K562 (cell line): ENCODE measurements at regions not wholly inside any gene's neighbourhood (a gene's known extent, or its start where the extent isn't known, plus 50 kb on each side); places are given as distances from the start of the nearest gene placed in this dataset.

Experiments
- CUX1 ChIP-seq: fragments of 200-800 bp; sonication (Bioruptor generic); IDR thresholded peaks from 2 replicates; pipeline ENCODE4 v1.6.1; 2016; ENCODE audit warnings: missing genetic modification characterization, missing compliant biosample characterization
- E2F3 ChIP-seq: fragments of 250-450 bp; sonication (Bioruptor Pico); IDR thresholded peaks from 2 replicates; pipeline ENCODE4 v1.4.0; 2020; ENCODE audit warnings: mild to moderate bottlenecking
- GABPB1 ChIP-seq: sonication (generic); formaldehyde crosslinking; IDR thresholded peaks from 2 replicates; pipeline ENCODE4 v1.8.0; 2022; ENCODE audit warnings: mild to moderate bottlenecking, missing genetic modification reagents
- JUN ChIP-seq, 2 experiments: sonication (generic) in 1 of 2; formaldehyde crosslinking in 1 of 2; IDR thresholded peaks; 2 replicates each; pipeline versions ENCODE4 v1.6.1 to v1.8.0; 2012 to 2022; ENCODE audit warnings: borderline replicate concordance in 2 of 2, mild to moderate bottlenecking in 2 of 2, improper control_type of control experiment in 1 of 2, low read depth in 1 of 2, low read length in 1 of 2, missing genetic modification reagents in 1 of 2
- SMAD1 ChIP-seq: fragments of 150-350 bp; IDR thresholded peaks from 2 replicates; pipeline ENCODE4 v1.6.1; 2014; ENCODE audit warnings: low read length, low read depth; ENCODE audit not compliant: partially characterized antibody
- ZNF592 ChIP-seq: fragments of 450-650 bp; IDR thresholded peaks from 2 replicates; pipeline ENCODE4 v1.6.1; 2017; ENCODE audit warnings: antibody characterized with exemption, mild to moderate bottlenecking
- ZNF76 ChIP-seq: fragments of 250-450 bp; sonication (Bioruptor Pico); IDR thresholded peaks from 2 replicates; pipeline ENCODE4 v1.4.0; 2020; ENCODE audit warnings: mild to moderate bottlenecking, moderate library complexity, borderline replicate concordance
- TF ChIP-seq, protein P1 (sequence below): fragments of 250-450 bp; sonication (Bioruptor Pico); IDR thresholded peaks from 2 replicates; pipeline ENCODE4 v1.4.0; 2020; ENCODE audit warnings: mild to moderate bottlenecking, moderate library complexity
- TF ChIP-seq, protein P2 (sequence below): sonication (generic); formaldehyde crosslinking; IDR thresholded peaks from 2 replicates; pipeline ENCODE4 v1.4.0; 2020; ENCODE audit warnings: mild to moderate bottlenecking, missing genetic modification reagents

DNA sequence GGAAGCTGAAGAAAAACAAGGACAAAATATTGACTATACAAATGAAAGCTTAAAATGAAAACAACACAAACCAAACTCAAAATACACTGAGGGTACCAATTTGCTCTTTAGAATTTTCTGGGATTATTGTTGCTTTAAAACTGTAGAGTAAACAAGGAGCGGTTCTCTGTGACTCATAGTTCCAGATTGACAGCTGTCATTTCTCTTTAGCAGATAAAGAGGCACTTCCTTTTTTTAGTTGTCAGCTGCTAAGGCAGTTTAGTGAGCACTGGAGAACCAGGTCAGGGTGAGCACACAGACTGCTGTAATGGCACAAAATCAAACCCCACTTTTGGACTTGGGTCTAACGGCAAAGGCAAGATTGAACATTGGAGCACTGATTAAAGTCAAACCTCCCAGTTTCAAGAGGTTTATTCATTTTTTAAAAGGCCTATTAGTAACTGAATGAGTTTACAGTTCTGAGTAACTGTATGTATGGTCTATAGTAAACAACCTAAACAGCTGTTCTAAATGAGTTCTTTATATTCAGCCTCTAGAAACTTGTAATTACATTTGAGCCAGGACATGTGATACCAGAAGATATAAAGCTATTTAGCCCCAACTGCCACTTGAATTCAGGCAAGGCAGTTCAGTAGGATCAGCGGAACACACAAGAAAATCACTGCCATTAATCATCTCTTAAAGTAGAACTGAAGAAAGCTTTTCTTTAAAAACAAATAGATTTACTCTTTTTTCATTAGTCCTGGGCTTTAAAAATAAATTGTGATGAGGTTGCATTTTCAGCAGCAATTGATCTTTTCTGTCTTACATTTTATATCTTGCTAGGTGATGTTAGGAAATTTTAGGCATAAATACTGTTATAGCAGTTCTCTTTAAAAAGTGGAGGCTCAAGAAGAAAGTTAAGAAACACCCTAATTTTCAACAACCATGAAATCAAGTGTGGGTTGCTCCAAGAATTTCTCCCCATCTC lies 71.7 kb upstream of the PRICKLE1 start (continued):
- no peak for TF ChIP-seq ZNF76 (CRISPR knock-in tag)
- TF ChIP-seq ZNF592: no peak
- TF ChIP-seq, protein P1, sequence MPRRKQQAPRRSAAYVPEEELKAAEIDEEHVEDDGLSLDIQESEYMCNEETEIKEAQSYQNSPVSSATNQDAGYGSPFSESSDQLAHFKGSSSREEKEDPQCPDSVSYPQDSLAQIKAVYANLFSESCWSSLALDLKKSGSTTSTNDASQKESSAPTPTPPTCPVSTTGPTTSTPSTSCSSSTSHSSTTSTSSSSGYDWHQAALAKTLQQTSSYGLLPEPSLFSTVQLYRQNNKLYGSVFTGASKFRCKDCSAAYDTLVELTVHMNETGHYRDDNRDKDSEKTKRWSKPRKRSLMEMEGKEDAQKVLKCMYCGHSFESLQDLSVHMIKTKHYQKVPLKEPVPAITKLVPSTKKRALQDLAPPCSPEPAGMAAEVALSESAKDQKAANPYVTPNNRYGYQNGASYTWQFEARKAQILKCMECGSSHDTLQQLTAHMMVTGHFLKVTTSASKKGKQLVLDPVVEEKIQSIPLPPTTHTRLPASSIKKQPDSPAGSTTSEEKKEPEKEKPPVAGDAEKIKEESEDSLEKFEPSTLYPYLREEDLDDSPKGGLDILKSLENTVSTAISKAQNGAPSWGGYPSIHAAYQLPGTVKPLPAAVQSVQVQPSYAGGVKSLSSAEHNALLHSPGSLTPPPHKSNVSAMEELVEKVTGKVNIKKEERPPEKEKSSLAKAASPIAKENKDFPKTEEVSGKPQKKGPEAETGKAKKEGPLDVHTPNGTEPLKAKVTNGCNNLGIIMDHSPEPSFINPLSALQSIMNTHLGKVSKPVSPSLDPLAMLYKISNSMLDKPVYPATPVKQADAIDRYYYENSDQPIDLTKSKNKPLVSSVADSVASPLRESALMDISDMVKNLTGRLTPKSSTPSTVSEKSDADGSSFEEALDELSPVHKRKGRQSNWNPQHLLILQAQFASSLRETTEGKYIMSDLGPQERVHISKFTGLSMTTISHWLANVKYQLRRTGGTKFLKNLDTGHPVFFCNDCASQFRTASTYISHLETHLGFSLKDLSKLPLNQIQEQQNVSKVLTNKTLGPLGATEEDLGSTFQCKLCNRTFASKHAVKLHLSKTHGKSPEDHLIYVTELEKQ (CRISPR knock-in tag): peak; percentile 82
- TF ChIP-seq, protein P2, sequence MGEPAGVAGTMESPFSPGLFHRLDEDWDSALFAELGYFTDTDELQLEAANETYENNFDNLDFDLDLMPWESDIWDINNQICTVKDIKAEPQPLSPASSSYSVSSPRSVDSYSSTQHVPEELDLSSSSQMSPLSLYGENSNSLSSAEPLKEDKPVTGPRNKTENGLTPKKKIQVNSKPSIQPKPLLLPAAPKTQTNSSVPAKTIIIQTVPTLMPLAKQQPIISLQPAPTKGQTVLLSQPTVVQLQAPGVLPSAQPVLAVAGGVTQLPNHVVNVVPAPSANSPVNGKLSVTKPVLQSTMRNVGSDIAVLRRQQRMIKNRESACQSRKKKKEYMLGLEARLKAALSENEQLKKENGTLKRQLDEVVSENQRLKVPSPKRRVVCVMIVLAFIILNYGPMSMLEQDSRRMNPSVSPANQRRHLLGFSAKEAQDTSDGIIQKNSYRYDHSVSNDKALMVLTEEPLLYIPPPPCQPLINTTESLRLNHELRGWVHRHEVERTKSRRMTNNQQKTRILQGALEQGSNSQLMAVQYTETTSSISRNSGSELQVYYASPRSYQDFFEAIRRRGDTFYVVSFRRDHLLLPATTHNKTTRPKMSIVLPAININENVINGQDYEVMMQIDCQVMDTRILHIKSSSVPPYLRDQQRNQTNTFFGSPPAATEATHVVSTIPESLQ: no peak
- TF ChIP-seq E2F3 (CRISPR knock-in tag): no peak
- no peak for TF ChIP-seq JUN (IDR thresholded peaks at IDR 0.05; ENCODE audit: borderline replicate concordance, low read depth, low read length)
- no peak for TF ChIP-seq JUN (CRISPR knock-in tag; IDR thresholded peaks at IDR 0.05; ENCODE audit: borderline replicate concordance)
- no peak for TF ChIP-seq GABPB1
- TF ChIP-seq SMAD1: no peak
- TF ChIP-seq CUX1 (CRISPR knock-in tag): no peak
